Loucy (cell line): ENCODE measurements at regions not wholly inside any gene's neighbourhood (a gene's known extent, or its start where the extent isn't known, plus 50 kb on each side); places are given as distances from the start of the nearest gene placed in this dataset.

Source experiments
- H2AFZ ChIP-seq: fragments of 200-600 bp; sonication (generic); 2 replicates; pipeline ENCODE4 v1.6.0; 2016; ENCODE audit warnings: antibody characterized with exemption, mild to moderate bottlenecking, low read length, moderate library complexity
- H3F3A ChIP-seq: fragments of 200-600 bp; 2 replicates; pipeline ENCODE4 v1.6.0; 2016; ENCODE audit warnings: antibody characterized with exemption, low read depth, mild to moderate bottlenecking
- H3K27me3 ChIP-seq: fragments of 200-600 bp; sonication (generic); 2 replicates; pipeline ENCODE4 v1.6.1; 2014; ENCODE audit warnings: low read length, mild to moderate bottlenecking; ENCODE audit not compliant: insufficient read depth, poor library complexity, severe bottlenecking
- H3K36me3 ChIP-seq: fragments of 200-600 bp; sonication (generic); 2 replicates; pipeline ENCODE4 v1.6.1; 2016; ENCODE audit warnings: low read length; ENCODE audit not compliant: insufficient read depth
- H3K4me1 ChIP-seq: fragments of 200-600 bp; sonication (generic); 2 replicates; pipeline ENCODE4 v1.5.1; 2014; ENCODE audit warnings: low read length, mild to moderate bottlenecking; ENCODE audit not compliant: insufficient read depth, poor library complexity, severe bottlenecking
- H3K4me2 ChIP-seq: fragments of 200-600 bp; sonication (generic); 2 replicates; pipeline ENCODE4 v1.6.0; 2014; ENCODE audit warnings: antibody characterized with exemption, low read length, low read depth, mild to moderate bottlenecking; ENCODE audit not compliant: poor library complexity, severe bottlenecking
- H3K4me3 ChIP-seq: fragments of 200-600 bp; sonication (generic); 2 replicates; pipeline ENCODE4 v1.5.1; 2014; ENCODE audit warnings: low read length, mild to moderate bottlenecking, mixed read lengths; ENCODE audit not compliant: poor library complexity, severe bottlenecking
- H3K79me2 ChIP-seq: fragments of 200-600 bp; sonication (generic); 2 replicates; pipeline ENCODE4 v1.6.1; 2014; ENCODE audit warnings: low read length; ENCODE audit not compliant: insufficient read depth
- H3K9ac ChIP-seq: fragments of 200-600 bp; sonication (generic); 2 replicates; pipeline ENCODE4 v1.6.0; 2014; ENCODE audit warnings: mild to moderate bottlenecking, low read depth, low read length, moderate library complexity; ENCODE audit not compliant: poor library complexity, severe bottlenecking
- H3K9me2 ChIP-seq: fragments of 200-600 bp; sonication (generic); replicated peaks from 2 replicates; pipeline ENCODE4 v1.6.1; 2016; ENCODE audit warnings: low read depth, low read length, mixed read lengths
- H3K9me3 ChIP-seq: fragments of 200-600 bp; sonication (generic); 2 replicates; pipeline ENCODE4 v1.6.1; 2014; ENCODE audit warnings: mild to moderate bottlenecking, antibody characterized with exemption, low read length, low read depth; ENCODE audit not compliant: insufficient read depth
- H4K20me1 ChIP-seq: fragments of 200-600 bp; sonication (generic); 2 replicates; pipeline ENCODE4 v1.6.0; 2014; ENCODE audit warnings: antibody characterized with exemption, low read length, mild to moderate bottlenecking; ENCODE audit not compliant: insufficient read depth, poor library complexity, severe bottlenecking
- CTCF ChIP-seq: fragments of 200-600 bp; sonication (generic); conservative IDR thresholded peaks from 2 replicates; pipeline ENCODE4 v1.5.1; 2014; ENCODE audit warnings: mild to moderate bottlenecking, antibody characterized with exemption, low read length
- EZH2phosphoT487 ChIP-seq: fragments of 200-600 bp; IDR thresholded peaks from 2 replicates; pipeline ENCODE4 v1.6.1; 2018; ENCODE audit warnings: antibody characterized with exemption, mild to moderate bottlenecking, moderate library complexity, borderline replicate concordance

- H3K4me1 ChIP-seq = no peaks in the 10 kb centered on the region
- no peak overlapping the region for H3K4me2 ChIP-seq
- no peaks in the 10 kb centered on the region for H4K20me1 ChIP-seq
- H3K27me3 ChIP-seq = no peaks in the 10 kb centered on the region
- TF ChIP-seq EZH2phosphoT487 = no peak
- no peak for TF ChIP-seq CTCF
- H3K9me2 ChIP-seq = no peaks in the 10 kb centered on the region
- no peaks in the 10 kb centered on the region for H3K9me3 ChIP-seq
- no peaks in the 10 kb centered on the region for H3K79me2 ChIP-seq
- no peaks in the 10 kb centered on the region for H3F3A ChIP-seq
- H3K4me3 ChIP-seq = no peak overlapping the region
- no peak overlapping the region for H2AFZ ChIP-seq
- H3K36me3 ChIP-seq = no peaks in the 10 kb centered on the region
- H3K9ac ChIP-seq = no peak overlapping the region
Observed at GRCh38 chr4:29142708-29143107, 1577.5 kb upstream of the PCDH7 start.

DNA sequence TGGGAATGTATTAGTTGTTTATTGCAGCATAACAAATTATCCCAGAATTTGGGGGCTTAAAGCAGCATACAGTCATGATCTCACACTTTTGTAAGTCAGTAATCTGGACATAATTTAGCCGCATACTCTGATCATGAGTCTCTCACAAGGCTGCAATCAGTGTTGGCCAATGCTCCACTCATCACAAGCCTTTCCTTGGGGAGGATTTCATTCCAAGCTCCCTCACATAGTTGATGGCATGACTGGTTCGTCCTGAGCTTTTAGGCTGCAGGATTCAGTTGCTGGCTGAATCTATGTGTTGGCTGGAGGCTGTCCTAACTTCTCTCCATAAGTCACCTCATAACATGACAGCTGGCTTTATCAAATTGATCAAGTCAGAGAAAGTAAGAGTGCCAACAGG lies 1568.6 kb upstream of the PCDH7 start:
- no peaks in the 10 kb centered on the region for H3K27me3 ChIP-seq
- H3K9ac ChIP-seq = no peak overlapping the region
- no peaks in the 10 kb centered on the region for H3K36me3 ChIP-seq
- no peak overlapping the region for H2AFZ ChIP-seq
- no peaks in the 10 kb centered on the region for H4K20me1 ChIP-seq
- H3K4me2 ChIP-seq = no peak overlapping the region
- no peaks in the 10 kb centered on the region for H3K79me2 ChIP-seq
- TF ChIP-seq EZH2phosphoT487 (no peak), CTCF (no peak)
- no peak overlapping the region for H3K4me3 ChIP-seq
- H3K9me3 ChIP-seq = no peaks in the 10 kb centered on the region
- H3K4me1 ChIP-seq = no peaks in the 10 kb centered on the region
- H3F3A ChIP-seq = no peaks in the 10 kb centered on the region
- H3K9me2 ChIP-seq = no peaks in the 10 kb centered on the region

DNA sequence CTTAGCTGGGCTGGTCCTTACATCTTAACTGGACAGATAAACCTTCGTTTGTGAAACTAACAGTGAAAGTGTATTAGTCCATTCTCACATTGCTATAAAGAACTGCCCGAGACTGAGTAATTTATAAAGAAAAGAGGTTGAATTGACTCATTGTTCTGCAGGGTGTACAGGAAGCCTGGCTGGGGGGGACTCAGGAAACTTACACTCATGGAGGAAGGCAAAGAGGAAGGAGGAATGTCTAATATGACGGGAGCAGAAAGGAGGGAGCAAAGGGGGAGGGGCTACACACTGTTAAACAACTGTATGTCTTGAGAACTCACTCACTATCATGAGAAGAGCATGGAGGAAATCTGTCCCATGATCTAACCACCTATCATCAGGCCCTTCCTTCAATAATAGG lies 1566.5 kb upstream of the PCDH7 start:
- Histone ChIP-seq H3K36me3 (no peaks in the 10 kb centered on the region), H3F3A (no peaks in the 10 kb centered on the region), H3K4me3 (no peak overlapping the region), H3K9me3 (no peaks in the 10 kb centered on the region), H3K9ac (no peak overlapping the region), H3K4me1 (no peaks in the 10 kb centered on the region), H4K20me1 (no peaks in the 10 kb centered on the region), H3K9me2 (no peaks in the 10 kb centered on the region), H3K27me3 (no peaks in the 10 kb centered on the region), H3K4me2 (no peak overlapping the region), H2AFZ (no peak overlapping the region), H3K79me2 (no peaks in the 10 kb centered on the region)
- TF ChIP-seq EZH2phosphoT487 (no peak), CTCF (no peak)
